ENCODE measurements at regions not wholly inside any gene's neighbourhood (a gene's known extent, or its start where the extent isn't known, plus 50 kb on each side); places are given as distances from the start of the nearest gene placed in this dataset.

DNA sequence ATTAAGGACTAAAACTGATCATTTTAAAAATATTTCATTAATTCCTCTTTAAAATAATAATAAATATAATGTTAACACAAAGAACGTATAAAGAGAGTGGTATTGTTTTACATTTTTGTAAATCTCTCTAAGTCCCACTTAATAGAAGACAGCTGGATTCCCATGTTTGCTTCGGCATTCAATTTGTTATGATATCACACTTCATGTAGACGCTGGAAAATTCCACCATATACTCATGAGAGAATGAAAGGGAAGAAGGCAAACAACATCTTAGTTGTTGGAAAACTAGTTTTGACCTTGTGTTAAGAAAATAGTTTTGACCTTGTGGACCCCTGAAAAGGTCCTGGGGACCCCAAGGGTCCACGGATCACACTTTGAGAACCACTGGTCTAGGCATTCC, 85.3 kb upstream of the MGMT start:
- no peak for TF ChIP-seq POLR2AphosphoS5 (IDR thresholded peaks at IDR 0.05; ENCODE audit: low read depth, low read length)
- no peak for TF ChIP-seq TAF1 (IDR thresholded peaks at IDR 0.05; ENCODE audit: low read depth, low read length)

All from GM12891 (cell line).